ENCODE measurements at regions not wholly inside any gene's neighbourhood (a gene's known extent, or its start where the extent isn't known, plus 50 kb on each side); places are given as distances from the start of the nearest gene placed in this dataset.

DNA sequence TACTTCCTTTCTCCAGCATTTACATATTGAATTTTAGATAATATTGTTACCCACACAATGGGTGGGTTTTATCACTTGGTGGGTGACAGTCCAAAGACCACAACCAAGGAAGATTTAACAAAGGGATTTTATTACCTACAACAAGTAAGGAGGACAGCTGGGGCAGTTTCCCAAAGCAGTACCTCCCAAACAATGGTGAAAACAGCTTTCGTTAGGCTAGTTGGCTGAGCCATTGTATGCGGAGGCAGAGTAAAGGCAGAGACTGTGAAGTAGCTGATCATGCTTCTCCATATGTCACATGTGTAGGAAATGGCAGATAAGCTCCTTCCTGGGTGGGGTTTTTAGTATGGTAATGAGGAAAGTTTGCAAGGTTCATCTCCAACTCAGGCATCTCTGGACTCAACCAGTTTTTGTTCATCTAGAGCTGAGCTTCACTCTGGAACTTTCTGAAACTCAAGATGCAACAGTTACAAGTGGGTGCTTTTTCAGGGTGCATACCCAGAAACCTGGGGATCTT, 104.3 kb upstream of the PSMD7 start:
- TF ChIP-seq POLR2AphosphoS5 (IDR thresholded peaks at IDR 0.05; ENCODE audit: low read depth, low read length) (no peak), TCF7L2 (IDR thresholded peaks at IDR 0.05; ENCODE audit: low read depth, low read length) (no peak), REST (IDR thresholded peaks at IDR 0.05; ENCODE audit: insufficient read depth in 1 of 2, low read depth in 2 of 2, low read length in 1 of 2) (no peak), SIN3A (IDR thresholded peaks at IDR 0.05; ENCODE audit: borderline replicate concordance, insufficient read depth, low read depth, low read length) (no peak)
- TF ChIP-seq, protein P1, sequence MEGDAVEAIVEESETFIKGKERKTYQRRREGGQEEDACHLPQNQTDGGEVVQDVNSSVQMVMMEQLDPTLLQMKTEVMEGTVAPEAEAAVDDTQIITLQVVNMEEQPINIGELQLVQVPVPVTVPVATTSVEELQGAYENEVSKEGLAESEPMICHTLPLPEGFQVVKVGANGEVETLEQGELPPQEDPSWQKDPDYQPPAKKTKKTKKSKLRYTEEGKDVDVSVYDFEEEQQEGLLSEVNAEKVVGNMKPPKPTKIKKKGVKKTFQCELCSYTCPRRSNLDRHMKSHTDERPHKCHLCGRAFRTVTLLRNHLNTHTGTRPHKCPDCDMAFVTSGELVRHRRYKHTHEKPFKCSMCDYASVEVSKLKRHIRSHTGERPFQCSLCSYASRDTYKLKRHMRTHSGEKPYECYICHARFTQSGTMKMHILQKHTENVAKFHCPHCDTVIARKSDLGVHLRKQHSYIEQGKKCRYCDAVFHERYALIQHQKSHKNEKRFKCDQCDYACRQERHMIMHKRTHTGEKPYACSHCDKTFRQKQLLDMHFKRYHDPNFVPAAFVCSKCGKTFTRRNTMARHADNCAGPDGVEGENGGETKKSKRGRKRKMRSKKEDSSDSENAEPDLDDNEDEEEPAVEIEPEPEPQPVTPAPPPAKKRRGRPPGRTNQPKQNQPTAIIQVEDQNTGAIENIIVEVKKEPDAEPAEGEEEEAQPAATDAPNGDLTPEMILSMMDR (IDR thresholded peaks at IDR 0.05), result no peak
- Histone ChIP-seq H3K27ac (ENCODE audit: low read length) (no peak overlapping the region), H3K36me3 (ENCODE audit: control insufficient read depth, insufficient read depth, low read length) (no peaks in the 10 kb centered on the region), H3K4me1 (ENCODE audit: control insufficient read depth, insufficient read depth, low read length) (no peaks in the 10 kb centered on the region), H3K27me3 (ENCODE audit: control insufficient read depth, insufficient read depth, low read length) (no peaks in the 10 kb centered on the region), H3K9me3 (ENCODE audit: control insufficient read depth, insufficient read depth, low read depth, low read length) (no peaks in the 10 kb centered on the region), H3K4me3 (ENCODE audit: low read depth in 2 of 2, low read length in 2 of 2) (no peak overlapping the region)
- CTCF ChIA-PET, result no interaction called here
- POLR2A ChIA-PET, result no interaction called here
- intact Hi-C loops (cut with micrococcal nuclease; ENCODE audit: unreplicated experiment), result no loop called here
- no peak for ATAC-seq
- BruUV-seq (replicated peaks), result no TSS peak
- in situ Hi-C loops (cut with HindIII; ENCODE audit: low pct_unique_long_range_greater_than_20kb, low sequenced_read_pairs), result no loop called here
- no peak for DNase-seq (ENCODE audit: low read depth, low spot score)

DNA sequence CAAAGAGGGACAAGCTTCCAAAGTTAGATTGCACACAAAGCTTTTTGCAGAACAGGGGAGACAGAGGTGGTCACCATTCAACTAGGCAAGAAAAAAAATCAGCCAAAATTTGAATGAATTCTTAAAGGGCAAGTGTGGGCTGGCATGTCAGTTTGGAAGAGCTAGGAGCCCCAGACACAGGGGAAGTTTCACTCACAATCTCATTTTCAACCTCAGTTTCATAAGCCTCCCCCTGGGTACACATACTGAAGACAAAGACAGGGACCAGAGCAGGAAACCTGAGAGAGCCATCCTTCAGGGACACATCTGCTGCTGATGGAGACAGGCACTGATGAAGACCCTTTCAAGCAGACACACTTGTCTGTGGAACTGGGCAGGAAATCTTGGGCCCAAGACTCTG, 106.3 kb upstream of the PSMD7 start:
- no peaks in the 10 kb centered on the region for H3K27me3 ChIP-seq (ENCODE audit: control insufficient read depth, insufficient read depth, low read length)
- no peaks in the 10 kb centered on the region for H3K9me3 ChIP-seq (ENCODE audit: control insufficient read depth, insufficient read depth, low read depth, low read length)
- TF ChIP-seq, protein P1 (IDR thresholded peaks at IDR 0.05), result no peak
- TF ChIP-seq SIN3A (IDR thresholded peaks at IDR 0.05; ENCODE audit: borderline replicate concordance, insufficient read depth, low read depth, low read length) (no peak), TCF7L2 (IDR thresholded peaks at IDR 0.05; ENCODE audit: low read depth, low read length) (no peak), REST (IDR thresholded peaks at IDR 0.05; ENCODE audit: insufficient read depth in 1 of 2, low read depth in 2 of 2, low read length in 1 of 2) (no peak), POLR2AphosphoS5 (IDR thresholded peaks at IDR 0.05; ENCODE audit: low read depth, low read length) (no peak)
- ChIA-PET POLR2A (no interaction called here), CTCF (no interaction called here)
- DNase-seq (ENCODE audit: low read depth, low spot score), result no peak
- no TSS peak for BruUV-seq (replicated peaks)
- no peak for ATAC-seq
- in situ Hi-C loops (cut with HindIII; ENCODE audit: low pct_unique_long_range_greater_than_20kb, low sequenced_read_pairs), result no loop called here
- no peaks in the 10 kb centered on the region for H3K4me1 ChIP-seq (ENCODE audit: control insufficient read depth, insufficient read depth, low read length)
- H3K36me3 ChIP-seq (ENCODE audit: control insufficient read depth, insufficient read depth, low read length), result no peaks in the 10 kb centered on the region
- no peak overlapping the region for H3K4me3 ChIP-seq (ENCODE audit: low read depth in 2 of 2, low read length in 2 of 2)
- intact Hi-C loops (cut with micrococcal nuclease; ENCODE audit: unreplicated experiment), result no loop called here
- H3K27ac ChIP-seq (ENCODE audit: low read length), result no peak overlapping the region

Data from Panc1 (cell line).